RKO (cell line): ENCODE measurements at regions not wholly inside any gene's neighbourhood (a gene's known extent, or its start where the extent isn't known, plus 50 kb on each side); places are given as distances from the start of the nearest gene placed in this dataset.
A peak's percentile ranks its signal among the peaks of the same experiment; 100 is the strongest.

Source experiments
- DNase-seq: peaks from one replicate; pipeline ENCODE4 v3.0.0-alpha.2; 2016; ENCODE audit warnings: low spot score

DNA sequence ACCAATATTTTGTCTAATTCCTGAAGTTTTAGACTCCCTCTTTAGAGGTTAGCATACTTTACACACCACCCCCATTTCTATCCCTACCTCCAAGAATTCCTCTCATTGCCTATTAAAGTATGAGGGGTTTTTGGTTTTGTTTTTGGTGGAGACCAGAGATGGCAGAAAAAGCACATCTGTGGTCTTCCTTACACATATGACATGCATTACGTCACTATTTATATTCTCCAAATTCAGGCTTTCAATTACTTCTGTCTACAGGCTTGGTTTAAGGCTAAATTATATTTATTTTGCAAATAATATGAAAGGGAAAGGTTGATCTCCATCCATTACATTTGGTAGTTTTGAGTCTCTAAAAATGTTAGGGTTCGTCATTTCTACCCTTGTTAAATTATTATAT is 674.6 kb downstream of the LMO4 start:
- no peak for DNase-seq

DNA sequence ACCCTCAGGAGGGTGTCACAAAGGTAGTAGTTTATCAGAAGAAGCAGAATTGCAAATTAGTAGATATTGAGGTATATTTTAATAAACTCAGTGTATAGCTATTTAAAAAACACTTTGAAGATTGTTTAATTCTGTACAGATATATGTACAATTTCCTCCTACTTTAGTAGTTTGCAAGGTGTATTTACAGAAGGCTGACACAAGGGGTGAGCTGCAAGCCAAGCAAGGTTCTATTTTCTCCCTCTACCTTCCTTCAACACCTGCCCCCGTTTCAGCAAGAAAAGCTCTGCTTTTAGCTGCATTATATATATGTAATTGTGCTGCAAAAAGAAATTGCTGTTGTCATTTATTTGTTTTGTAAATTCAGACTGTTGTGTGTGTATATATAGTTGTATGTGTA is 674.2 kb upstream of the PKN2 start:
- DNase-seq, result no peak

DNA sequence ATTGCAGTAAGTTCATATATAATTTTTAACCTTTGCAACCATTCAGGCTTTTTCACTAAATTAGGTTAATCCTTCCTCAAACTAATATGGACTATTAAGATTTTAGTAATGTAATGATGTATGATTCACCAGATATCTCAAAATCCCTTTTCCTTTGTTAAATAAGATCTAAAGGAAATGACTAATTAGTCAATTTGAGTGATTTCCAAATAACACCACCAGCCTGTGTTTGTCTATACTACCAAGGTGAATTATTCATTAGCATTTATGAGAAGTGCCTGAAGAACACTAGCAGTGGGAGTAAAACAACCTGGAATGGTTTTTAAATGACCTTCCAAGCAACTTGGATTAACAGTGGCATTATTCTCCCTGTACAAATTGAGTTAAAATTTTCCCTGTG is 670.6 kb upstream of the PKN2 start:
- no peak for DNase-seq

DNA sequence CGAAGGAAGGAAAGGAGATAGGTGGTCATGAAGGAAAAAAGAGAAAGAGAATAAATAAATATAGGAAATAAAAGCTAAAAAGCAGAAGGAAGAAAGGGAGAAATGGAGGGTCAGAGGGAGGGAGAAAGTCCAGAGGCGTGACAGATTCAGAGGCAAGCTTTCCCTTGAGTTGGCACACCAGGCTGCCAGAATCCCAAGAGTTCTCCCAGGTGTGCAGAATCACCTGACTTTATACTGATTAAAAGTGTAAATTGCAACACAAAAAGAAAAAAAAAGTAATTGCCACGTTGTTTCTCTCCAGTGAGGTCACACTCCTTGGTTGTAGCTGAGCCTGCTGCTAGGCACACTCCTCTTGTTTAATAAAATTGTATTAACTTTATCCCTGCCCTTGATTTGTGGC is 669.9 kb upstream of the PKN2 start:
- DNase-seq, result no peak

DNA sequence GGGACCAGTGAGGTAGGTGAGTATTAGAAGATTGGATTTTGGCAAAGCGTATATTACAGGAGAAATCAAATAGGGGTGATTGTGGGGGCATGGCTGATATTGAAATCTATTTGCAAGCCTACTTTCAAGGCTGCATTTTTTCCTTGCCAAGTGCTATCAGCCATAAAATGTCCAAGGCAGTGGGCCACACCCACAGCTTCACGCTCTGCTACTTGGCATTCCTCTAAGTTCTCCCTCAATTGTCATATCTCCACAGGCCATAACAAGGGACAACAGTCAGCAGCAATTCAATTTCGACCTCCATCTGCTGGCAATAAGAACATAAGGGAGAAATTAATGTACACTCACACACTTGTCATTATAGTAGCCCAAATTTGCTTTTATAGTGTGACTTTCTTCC is 667.1 kb upstream of the PKN2 start:
- no peak for DNase-seq

DNA sequence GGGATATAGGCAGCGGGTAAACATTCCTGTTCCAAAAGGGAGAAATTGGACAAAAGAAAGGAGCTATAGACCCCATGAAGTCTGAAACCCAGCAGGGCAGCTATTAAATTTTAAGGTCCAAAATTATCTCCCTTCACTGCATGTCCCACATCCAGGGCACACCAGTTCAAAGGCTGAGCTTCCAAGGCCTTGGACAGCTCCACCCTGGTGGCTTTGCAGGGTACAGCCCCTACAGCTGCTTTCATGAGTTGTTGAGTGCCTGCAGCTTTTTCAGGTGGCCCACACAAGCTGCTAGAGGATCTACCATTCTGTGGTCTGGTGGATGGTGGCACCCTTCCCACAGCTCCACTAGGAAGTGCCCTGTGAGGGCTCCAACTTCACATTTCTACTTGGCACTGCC is 662.5 kb upstream of the PKN2 start:
- DNase-seq, result no peak

DNA sequence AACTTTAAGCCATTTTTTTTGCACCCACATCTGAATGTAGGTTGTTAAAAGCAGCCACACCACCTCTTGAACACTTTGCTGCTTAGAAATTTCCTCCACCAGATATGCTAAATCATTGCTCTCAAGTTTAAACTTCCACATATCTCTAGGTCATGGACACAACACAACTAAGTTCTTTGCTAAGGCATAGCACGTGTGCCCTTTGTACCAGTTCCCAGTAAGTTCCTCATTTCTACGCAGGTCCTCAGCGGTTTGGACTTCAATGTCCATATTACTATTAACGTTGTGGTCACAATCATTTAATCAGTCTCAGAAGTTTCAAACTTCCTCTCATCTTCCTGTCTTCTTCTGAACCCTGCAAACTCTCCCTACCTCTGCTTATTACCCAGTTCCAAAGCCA is 661.6 kb upstream of the PKN2 start:
- DNase-seq, result no peak

DNA sequence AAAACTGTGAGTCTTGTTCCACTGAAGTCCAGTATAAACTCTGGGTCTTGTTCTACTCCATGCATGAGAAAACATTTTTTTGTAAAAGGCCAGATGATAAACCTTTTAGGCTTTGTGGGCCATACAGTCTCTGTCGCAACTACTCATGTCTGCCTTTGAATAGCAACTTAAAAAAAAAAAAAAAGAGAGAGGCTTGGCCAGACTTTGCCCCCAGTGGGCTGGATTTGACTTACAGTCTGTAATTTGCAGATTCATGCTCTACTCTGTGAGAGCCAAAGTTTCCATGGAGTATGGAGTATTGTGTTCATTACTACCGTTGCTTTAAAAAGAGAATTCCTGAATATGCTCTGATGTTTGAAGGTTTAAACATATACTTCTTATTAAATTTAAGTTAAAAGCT is 654.9 kb upstream of the PKN2 start:
- peak; percentile 1 for DNase-seq

DNA sequence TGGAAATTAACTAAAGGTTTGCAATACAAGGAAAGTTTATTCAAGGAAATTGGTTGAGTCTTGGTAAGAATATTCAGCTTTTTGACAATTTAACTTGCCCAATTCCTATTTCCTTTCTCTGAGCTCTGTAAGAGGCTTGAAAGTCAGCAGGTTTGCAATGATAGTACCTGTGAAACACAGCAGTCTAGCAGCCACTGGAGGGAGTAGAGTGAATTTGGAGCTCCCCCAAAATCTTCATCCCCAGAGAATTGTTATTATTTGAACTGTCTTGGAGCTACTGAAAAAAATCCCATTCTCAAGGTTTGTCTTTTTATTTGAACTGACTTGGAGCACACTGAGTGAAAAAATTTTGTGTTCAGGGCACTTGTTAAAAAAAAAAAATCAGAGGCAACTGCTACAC is 654.2 kb upstream of the PKN2 start:
- no peak for DNase-seq

DNA sequence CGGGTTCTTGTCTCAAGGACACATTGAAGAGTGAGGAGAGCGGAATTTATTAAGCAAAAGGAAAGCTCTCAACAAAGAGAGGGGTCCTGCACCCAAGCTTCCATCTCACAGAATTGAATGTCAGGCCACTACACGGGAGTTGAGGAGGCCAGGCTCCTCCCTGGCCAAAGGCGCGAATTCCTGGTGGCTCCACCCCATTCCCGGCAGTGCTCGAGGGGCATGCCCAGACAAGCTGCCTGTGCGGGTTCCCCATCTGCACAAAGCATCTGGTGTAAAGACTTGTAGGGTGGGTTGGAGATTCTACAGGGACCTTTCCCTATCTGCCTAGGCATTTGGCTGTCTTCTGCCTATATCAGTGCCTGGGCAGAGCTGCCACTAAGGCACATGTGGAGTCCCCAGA is 648.5 kb upstream of the PKN2 start:
- no peak for DNase-seq

DNA sequence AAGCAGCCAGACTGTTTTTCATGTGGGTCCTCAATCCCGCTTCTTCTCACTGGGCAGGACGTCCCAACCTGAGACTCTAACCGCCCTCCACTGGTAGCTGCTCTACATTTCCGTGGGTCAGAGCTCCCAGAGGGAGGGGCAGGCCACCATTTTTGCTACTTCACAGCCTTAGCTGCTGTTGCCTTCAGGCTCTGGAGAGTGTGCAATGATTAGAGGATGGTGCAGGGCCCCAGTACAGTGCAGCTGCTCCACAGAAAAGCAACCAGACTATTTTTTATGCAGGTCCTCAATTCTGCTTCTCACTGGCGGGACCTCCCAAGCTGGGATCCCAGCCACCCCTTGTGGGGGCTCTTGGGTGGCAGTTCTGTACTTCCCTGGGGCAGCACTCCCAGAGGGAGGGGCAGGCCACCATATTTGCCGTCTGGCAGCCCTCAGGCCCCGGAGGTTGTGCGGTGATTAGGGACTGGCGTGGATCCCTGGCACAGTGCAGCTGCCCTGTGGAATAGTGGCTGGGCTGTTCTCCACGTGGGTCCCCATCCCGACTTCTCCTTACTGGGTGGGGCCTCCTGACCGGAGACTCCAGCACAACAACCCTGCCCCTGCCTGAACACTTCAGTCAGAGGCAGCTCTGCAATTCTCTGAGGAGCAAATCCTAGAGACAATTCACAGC is 647.6 kb upstream of the PKN2 start:
- DNase-seq, result no peak

DNA sequence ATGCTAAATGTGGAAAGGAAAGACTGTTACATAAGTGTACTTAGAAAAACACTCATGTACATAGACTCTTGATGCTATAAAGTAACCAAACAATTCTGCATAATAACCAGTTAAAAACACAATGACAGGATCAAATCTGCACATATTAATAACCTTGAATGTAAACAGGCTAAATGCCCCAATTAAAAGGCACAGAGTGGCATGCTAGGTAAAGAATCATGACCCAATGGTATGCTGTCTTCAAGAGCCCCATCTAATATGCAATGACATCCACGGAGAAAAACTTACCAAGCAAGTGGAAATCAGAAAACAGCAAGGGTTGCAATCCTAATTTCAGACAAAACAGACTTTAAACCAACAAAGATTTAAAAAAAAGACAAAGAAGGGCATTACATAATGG is 644.8 kb upstream of the PKN2 start:
- DNase-seq, result no peak

DNA sequence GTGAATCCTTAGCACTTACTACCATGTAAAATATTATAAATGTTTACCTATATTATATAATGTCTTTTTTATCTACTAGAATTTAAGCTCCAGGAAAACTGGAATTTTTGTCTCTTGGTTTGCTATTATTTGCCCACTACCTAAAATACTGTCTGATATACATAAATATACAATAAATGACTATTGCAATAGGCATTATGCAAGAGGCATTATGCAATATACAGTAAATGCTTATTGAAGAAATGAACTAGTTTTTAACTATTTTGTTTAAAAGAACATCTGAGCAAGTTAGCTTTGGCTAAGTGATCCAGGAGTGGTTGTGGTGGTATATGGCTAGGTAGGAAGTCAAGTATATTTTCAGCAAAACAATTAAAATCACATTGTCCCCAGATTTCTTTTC is 640.2 kb upstream of the PKN2 start:
- DNase-seq, result no peak

DNA sequence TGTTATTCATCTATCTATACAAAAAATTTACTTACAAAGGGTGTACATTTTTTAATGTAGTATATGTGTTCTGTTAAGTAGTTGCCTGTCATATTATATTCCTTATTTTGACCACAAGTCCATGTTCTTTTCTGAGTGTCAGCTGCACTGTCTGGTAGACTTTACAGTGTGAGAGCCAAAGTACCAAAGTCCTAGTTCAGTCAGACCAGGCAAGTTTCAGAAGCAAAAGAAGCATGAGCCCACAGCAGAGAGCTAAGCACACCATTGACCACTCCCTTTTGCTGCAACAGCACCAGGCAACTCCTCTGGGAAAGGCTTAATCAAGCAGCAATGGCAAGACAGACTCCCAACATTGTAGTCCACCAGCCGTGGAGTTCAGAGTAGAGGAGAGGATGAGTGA is 631.9 kb upstream of the PKN2 start:
- no peak for DNase-seq

DNA sequence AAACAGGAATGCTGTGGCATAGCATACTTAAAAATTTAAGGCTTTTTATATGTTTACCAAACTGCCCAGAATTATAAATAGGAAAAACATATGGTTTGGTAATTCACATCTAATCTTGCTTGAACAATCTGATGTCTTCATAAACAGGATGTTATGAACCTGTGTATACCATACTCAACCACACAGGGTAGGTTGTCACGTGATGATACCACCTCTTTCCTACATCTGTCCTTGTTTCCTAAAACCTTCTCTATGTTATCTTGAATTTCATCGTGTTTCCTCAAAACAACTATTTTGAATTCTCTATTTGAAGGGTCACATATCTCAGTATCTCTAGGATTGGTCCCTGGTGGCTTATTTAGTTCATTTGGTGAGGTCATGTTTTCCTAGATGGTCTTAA is 631.0 kb upstream of the PKN2 start:
- no peak for DNase-seq

DNA sequence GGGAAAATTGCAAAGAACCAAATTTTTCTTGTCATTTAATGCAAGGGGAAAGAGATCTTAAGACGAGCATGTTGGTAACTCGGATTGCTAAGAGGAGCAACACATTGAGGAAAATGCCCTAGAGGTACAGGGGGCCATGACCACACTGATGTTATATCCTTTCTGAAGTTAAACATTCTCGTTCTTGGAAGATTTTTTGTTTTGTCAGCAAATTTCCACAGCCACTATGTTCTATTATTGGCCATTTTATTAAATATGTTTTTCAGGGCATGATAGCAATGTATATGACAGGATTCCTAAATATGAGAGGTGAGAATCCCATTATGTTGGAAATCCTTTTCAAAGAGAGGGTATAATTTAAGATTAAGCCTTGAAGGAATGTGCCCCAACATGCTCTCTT is 627.2 kb upstream of the PKN2 start:
- no peak for DNase-seq

DNA sequence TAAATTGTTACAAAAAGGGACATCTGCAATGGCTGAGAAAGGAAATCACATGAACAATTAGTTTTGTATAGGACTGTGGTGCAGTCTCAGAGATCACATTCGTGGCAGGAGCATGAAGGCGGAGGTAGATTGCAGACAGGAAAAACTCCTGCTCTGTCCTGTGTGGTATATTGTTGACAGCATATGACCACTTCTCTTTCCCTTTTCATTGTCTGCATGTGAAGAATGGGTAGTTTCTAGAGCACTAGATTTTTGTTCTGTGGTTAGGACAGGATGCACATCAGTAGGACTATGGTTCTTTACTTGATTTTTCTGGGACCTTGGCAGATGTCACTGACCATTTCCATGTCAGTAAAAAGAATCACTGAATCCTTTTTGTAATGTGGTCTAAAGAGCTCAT is 625.9 kb upstream of the PKN2 start:
- DNase-seq, result no peak

DNA sequence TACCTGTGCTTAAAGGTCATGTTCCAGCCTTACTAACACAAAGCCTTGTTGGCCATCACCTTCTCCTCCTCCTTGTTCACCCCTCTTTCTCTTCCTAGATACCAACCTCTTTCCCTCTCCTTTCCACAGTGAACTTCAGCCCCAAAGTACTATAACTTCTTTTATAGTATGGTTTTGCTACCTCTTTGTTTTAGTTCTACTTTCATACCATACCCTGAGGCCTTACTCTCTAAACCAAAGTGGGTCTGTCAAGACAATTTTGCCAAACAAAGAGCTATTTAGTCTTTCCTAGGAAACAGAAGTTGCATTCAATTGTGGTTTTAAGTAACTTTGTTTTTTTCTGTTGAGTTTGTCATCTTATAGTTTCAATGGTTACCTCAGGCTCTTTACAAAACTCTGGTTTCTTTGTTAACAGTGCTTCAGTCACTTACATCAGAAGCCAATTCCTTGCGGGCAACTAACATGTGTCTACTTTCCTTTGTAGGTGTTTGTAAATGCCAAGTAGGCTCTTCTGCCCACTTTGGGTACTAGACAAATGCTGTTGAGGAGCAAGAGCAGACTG is 623.9 kb upstream of the PKN2 start:
- no peak for DNase-seq

DNA sequence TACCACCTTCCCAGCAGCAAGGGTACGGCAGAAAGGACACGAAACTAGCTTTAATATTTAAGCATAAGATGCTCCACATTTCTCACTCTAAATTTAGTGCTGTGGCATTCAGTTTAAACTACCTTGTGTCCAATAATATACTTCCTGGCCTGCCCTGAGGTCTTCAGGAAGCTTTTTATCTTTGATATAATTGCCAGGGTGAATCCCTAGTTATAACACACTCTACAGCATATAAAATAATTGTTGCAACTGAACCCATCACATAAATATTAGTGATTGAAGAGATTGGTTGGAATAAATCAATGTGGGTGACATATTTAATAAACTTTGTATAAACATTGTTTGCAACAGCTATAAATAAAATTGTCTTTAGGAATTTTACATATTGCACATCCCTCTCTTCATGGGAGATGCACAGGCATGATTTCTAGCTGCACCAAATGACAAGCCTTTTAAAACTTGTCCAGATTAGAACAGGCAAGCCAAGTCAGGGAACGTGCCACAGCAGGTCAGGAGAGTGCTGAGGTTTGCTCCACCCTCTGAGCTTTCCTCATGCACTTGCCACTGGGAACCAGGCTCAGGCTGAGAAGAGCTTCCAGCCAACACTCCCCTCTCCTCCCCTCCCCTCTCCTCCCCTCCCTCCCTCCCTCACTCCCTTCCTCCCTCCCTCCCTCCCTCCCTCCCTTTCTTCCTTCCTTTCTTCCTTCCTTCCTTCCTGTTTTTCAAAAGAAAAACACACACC is 623.2 kb upstream of the PKN2 start:
- DNase-seq, result no peak

DNA sequence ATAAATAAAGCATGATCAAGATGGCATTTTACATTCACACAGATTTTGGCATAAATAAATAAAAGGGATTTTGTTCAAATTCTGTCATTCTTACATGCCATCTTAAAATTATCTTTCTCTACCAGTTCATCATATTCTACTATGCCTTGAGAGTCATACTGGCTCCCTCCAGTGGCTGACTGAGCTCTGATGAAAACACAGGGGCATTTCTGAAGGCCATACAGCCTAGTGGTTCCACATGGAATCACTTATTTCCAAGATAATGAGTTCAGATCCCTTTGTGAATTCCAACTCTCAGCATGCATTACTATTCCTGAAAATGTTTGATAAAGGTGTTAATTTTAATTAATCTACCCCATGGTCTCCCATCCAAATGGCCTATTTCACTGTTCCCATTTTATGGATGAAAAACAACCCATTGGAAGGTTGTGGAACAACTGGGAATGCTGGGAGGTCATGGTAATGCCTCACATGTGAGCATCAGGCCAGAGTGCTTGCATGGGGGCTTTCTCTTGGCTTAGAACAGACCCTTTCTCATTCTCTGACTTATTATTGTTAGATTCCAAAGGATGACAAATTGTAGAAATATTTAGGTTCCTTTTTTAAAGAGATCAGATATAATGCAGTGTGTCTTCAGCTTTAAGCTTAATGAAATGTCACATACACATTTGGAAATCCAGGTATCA is 622.4 kb upstream of the PKN2 start:
- peak; percentile 67 for DNase-seq

DNA sequence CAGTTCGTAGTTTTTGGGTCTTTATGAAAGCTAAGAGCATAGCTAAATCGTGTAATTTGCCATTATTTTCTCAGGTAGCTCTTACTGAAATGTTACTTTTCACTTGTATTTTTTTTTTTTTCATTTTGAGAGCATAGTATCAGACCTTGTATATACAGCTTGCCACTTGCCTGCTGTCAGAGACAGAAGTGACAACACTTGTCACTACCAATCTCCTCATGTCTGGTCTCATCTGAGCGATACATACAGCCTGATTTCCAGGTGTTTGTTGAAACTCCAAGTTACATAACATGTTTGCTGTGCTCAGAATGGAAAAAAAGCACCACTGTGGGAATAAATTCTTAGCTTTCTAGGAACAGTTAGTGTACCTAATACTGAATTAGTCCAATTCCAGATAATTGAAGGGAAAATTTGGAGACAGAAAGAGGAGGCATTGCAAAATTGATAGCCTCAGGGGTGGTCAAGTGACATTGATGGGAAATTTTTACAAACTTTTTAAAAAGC is 621.4 kb upstream of the PKN2 start:
- DNase-seq, result no peak

DNA sequence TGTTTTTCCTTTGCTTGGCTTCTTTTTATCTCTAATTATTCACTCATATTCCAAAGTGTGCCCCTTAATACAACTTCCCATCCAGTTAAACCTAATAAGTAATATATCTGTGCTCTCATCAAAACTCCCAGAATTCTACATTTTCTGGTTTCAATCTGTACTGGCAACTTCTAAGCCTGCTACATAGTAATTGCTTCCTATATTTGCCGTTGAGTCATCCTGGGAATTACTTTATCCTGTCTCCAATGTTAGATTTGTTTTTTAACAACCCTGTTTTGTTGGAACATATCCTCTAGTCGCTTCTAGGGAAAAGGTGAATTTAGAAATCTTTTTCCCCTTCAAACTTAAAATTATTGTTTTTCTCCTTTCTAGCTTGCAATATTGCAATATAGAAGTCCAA is 620.5 kb upstream of the PKN2 start:
- no peak for DNase-seq

DNA sequence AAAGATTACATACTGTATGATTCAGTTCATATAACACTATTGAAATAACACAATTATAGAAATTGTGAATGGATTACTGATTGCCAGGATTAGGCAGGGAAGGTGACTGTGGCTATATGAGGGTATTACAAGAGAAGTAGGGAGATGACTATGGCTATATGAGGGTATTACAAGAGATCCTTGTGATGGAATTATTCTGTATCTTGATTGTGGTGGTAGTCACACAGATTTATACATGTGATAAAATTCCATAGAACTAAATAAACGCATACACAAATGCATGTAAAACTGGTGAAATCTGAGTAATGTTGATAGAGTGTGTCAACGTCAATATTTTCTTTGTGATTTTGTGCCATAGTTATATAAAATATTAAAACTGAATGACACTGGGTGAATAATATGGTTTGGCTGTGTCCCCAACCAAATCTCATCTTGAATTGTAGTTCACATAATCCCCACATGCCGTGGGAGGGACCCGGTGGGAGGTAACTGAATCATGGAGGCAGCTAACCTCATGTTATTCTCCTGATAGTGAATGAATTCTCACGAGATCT is 615.6 kb upstream of the PKN2 start:
- DNase-seq, result no peak
